ENCODE measurements at regions not wholly inside any gene's neighbourhood (a gene's known extent, or its start where the extent isn't known, plus 50 kb on each side); places are given as distances from the start of the nearest gene placed in this dataset.
"Not testable (repeated sequence)": the region's sequence is repeated elsewhere in the genome, so short reads cannot be mapped to it uniquely, and the experiment has no call there.

- TF ChIP-seq CTCF (conservative IDR thresholded peaks at IDR 0.05): no peak
- no peak overlapping the region for H3K27ac ChIP-seq
Measured at GRCh38 chr16:52924162-52924561, 128.5 kb downstream of the CHD9NB start.

- TF ChIP-seq CTCF (conservative IDR thresholded peaks at IDR 0.05): no peak
- no peak overlapping the region for H3K27ac ChIP-seq
Measured at GRCh38 chr16:52921104-52921503, 131.6 kb downstream of the CHD9NB start.

GRCh38 chr16:52920331-52920730 is 132.4 kb downstream of the CHD9NB start:
- H3K27ac ChIP-seq: no peak overlapping the region
- TF ChIP-seq CTCF (conservative IDR thresholded peaks at IDR 0.05): no peak

GRCh38 chr16:52914428-52914827 is 138.3 kb downstream of the CHD9NB start:
- TF ChIP-seq CTCF (conservative IDR thresholded peaks at IDR 0.05): no peak
- H3K27ac ChIP-seq: no peak overlapping the region

GRCh38 chr16:52912565-52913173 is 140.0 kb downstream of the CHD9NB start:
- TF ChIP-seq CTCF (conservative IDR thresholded peaks at IDR 0.05): peak; percentile 85
- H3K27ac ChIP-seq: peak overlapping the region; percentile 21; the same call in 1 of the 2 replicates

- H3K27ac ChIP-seq: not testable (repeated sequence)
Measured at GRCh38 chr16:52908057-52908456, 144.6 kb downstream of the CHD9NB start.

- no peak for TF ChIP-seq CTCF (conservative IDR thresholded peaks at IDR 0.05)
- H3K27ac ChIP-seq: no peak overlapping the region
Measured at GRCh38 chr16:52906281-52906680, 146.4 kb downstream of the CHD9NB start.

GRCh38 chr16:52896478-52897164 is 156.1 kb downstream of the CHD9NB start:
- TF ChIP-seq CTCF (conservative IDR thresholded peaks at IDR 0.05): no peak
- H3K27ac ChIP-seq: no peak overlapping the region
